Adrenal gland (tissue), 5 donors: ENCODE measurements at regions not wholly inside any gene's neighbourhood (a gene's known extent, or its start where the extent isn't known, plus 50 kb on each side); places are given as distances from the start of the nearest gene placed in this dataset.

Experiments used
- POLR2A ChIP-seq, 2 donors: fragments of 450-650 bp; IDR thresholded peaks; one replicate each; pipeline ENCODE4 v1.6.1; 2017; ENCODE audit warnings: antibody characterized with exemption in 2 of 2, mild to moderate bottlenecking in 2 of 2, moderate library complexity in 1 of 2
- TF ChIP-seq, protein P1 (sequence below), 6 experiments: fragments of 450-650 bp in 4 of 6; fragments of 200-600 bp in 2 of 6; sonication (generic) in 1 of 6; IDR thresholded peaks; 1 replicate in 5 of 6; 2 replicates in 1 of 6; pipeline versions ENCODE4 v1.5.1 to v1.8.0; 2016 to 2021; ENCODE audit warnings: antibody characterized with exemption in 6 of 6, mild to moderate bottlenecking in 2 of 6, moderate library complexity in 1 of 6
- donor health status: DM: no; HTN: no; CAD: no.

DNA sequence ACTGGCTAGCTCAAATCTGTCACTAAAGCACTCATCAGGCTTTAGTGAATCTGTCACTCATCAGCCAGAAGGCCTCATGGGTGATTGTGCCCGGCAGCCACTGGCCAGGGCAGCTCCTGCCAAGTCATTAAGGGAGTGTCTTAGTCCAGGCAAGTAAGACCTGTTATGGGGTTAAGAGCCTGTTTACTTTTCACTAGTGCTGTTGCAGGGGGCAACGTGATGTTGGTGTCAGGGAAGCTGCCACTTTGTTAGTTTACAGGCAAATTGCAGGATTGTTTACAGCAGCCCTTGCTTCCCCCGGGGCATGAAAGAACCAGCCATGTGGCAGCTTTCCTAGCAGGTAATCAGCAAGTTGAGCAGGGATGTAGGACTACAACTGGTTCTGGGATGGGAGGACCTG, 155.6 kb upstream of the NCAM1 start:
- TF ChIP-seq POLR2A (IDR thresholded peaks at IDR 0.05), result no peak
- TF ChIP-seq, protein P1, sequence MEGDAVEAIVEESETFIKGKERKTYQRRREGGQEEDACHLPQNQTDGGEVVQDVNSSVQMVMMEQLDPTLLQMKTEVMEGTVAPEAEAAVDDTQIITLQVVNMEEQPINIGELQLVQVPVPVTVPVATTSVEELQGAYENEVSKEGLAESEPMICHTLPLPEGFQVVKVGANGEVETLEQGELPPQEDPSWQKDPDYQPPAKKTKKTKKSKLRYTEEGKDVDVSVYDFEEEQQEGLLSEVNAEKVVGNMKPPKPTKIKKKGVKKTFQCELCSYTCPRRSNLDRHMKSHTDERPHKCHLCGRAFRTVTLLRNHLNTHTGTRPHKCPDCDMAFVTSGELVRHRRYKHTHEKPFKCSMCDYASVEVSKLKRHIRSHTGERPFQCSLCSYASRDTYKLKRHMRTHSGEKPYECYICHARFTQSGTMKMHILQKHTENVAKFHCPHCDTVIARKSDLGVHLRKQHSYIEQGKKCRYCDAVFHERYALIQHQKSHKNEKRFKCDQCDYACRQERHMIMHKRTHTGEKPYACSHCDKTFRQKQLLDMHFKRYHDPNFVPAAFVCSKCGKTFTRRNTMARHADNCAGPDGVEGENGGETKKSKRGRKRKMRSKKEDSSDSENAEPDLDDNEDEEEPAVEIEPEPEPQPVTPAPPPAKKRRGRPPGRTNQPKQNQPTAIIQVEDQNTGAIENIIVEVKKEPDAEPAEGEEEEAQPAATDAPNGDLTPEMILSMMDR (IDR thresholded peaks at IDR 0.05), result no peak
